ENCODE measurements at regions not wholly inside any gene's neighbourhood (a gene's known extent, or its start where the extent isn't known, plus 50 kb on each side); places are given as distances from the start of the nearest gene placed in this dataset.
A peak's percentile ranks its signal among the peaks of the same experiment; 100 is the strongest.

- TF ChIP-seq, protein P1, sequence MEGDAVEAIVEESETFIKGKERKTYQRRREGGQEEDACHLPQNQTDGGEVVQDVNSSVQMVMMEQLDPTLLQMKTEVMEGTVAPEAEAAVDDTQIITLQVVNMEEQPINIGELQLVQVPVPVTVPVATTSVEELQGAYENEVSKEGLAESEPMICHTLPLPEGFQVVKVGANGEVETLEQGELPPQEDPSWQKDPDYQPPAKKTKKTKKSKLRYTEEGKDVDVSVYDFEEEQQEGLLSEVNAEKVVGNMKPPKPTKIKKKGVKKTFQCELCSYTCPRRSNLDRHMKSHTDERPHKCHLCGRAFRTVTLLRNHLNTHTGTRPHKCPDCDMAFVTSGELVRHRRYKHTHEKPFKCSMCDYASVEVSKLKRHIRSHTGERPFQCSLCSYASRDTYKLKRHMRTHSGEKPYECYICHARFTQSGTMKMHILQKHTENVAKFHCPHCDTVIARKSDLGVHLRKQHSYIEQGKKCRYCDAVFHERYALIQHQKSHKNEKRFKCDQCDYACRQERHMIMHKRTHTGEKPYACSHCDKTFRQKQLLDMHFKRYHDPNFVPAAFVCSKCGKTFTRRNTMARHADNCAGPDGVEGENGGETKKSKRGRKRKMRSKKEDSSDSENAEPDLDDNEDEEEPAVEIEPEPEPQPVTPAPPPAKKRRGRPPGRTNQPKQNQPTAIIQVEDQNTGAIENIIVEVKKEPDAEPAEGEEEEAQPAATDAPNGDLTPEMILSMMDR (conservative IDR thresholded peaks at IDR 0.05): no peak
- H3K27ac ChIP-seq: no peak overlapping the region
Measured at GRCh38 chr12:11508699-11509098, 113.3 kb upstream of the PRB2 start.

DNA sequence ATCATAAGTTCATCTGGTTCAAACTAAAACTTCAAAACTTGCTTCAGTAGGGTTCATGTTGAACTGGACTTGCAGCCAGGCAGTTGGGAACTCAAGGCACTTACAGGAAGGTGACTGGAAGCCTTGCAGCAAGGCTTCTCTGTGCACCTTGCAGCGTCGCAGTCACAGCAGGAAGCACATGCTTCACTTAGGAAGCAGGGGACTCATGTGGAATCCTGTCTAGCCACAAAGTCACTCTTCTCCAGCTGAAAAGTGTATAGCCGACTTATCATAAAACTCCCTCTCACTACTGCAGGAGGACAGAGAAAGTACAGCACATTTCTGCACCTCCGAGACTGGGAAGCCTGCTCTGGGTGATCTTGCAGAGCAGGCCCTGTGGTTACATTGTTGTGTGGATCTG lies 114.0 kb upstream of the PRB2 start:
- no peak overlapping the region for H3K27ac ChIP-seq
- TF ChIP-seq ZFX (IDR thresholded peaks at IDR 0.05): no peak
- TF ChIP-seq, protein P1 (conservative IDR thresholded peaks at IDR 0.05): no peak

GRCh38 chr12:11510671-11511070 lies 115.3 kb upstream of the PRB2 start:
- no peak overlapping the region for H3K27ac ChIP-seq
- TF ChIP-seq ZFX (IDR thresholded peaks at IDR 0.05): no peak
- TF ChIP-seq, protein P1 (conservative IDR thresholded peaks at IDR 0.05): no peak

DNA sequence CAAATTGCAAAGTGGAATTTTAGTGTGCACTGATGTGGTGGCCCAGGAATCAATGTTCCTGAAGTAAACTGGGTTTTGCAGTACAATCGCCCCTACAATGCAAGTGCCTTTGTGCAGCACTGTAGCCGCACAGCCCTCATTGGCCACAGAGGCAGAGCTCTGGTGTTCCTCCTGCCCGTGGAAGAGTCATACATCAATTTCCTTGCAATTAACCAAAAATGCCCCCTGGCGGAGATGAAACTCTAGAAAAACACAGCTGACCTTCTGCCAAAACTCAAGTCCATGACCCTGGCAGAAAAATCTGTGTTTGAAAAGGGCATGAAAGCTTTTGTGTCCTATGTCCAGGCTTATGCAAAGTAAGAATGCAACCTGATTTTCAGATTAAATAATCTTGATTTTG lies 117.9 kb upstream of the PRB2 start:
- no peak overlapping the region for H3K27ac ChIP-seq
- no peak for TF ChIP-seq ZFX (IDR thresholded peaks at IDR 0.05)
- TF ChIP-seq, protein P1 (conservative IDR thresholded peaks at IDR 0.05): peak; percentile 40

GRCh38 chr12:11517080-11517479 lies 121.7 kb upstream of the PRB2 start:
- no peak overlapping the region for H3K27ac ChIP-seq
- TF ChIP-seq, protein P1 (conservative IDR thresholded peaks at IDR 0.05): no peak
- no peak for TF ChIP-seq ZFX (IDR thresholded peaks at IDR 0.05)

GRCh38 chr12:11524446-11524845 lies 125.0 kb upstream of the ETV6 start:
- H3K27ac ChIP-seq: no peak overlapping the region
- TF ChIP-seq, protein P1 (conservative IDR thresholded peaks at IDR 0.05): no peak
- TF ChIP-seq ZFX (IDR thresholded peaks at IDR 0.05): no peak

- H3K27ac ChIP-seq: no peak overlapping the region
- TF ChIP-seq ZFX (IDR thresholded peaks at IDR 0.05): no peak
- TF ChIP-seq, protein P1 (conservative IDR thresholded peaks at IDR 0.05): no peak
Measured at GRCh38 chr12:11534064-11534463, 115.4 kb upstream of the ETV6 start.

Data from C4-2B (cell line).